Right atrium auricular region (tissue), 2 donors: ENCODE measurements at regions not wholly inside any gene's neighbourhood (a gene's known extent, or its start where the extent isn't known, plus 50 kb on each side); places are given as distances from the start of the nearest gene placed in this dataset.
"Not testable (repeated sequence)": the region's sequence is repeated elsewhere in the genome, so short reads cannot be mapped to it uniquely, and the experiment has no call there.

ENCODE experiments used
- DNase-seq: peaks from one replicate; pipeline ENCODE4 v3.0.0-alpha.2; 2019; ENCODE audit warnings: low spot score
- H3K27ac ChIP-seq, 2 donors: fragments of 200-600 bp; sonication (generic); 1 replicate in 1 of 2; 2 replicates in 1 of 2; pipeline ENCODE4 v1.5.1; 2016 to 2019
- H3K27me3 ChIP-seq, 2 donors: fragments of 200-600 bp; sonication (generic); one replicate each; pipeline versions ENCODE4 v1.5.1 to v1.6.0; 2017 to 2019
- H3K36me3 ChIP-seq: fragments of 200-600 bp; sonication (generic); one replicate; pipeline ENCODE4 v1.5.1; 2016
- H3K4me1 ChIP-seq, 2 donors: fragments of 200-600 bp; sonication (generic); one replicate each; pipeline versions ENCODE4 v1.5.1 to v1.6.0; 2017 to 2019
- H3K4me3 ChIP-seq, 2 donors: fragments of 200-600 bp; sonication (generic); 1 replicate in 1 of 2; 2 replicates in 1 of 2; pipeline ENCODE4 v1.5.1; 2017 to 2019; ENCODE audit warnings: mild to moderate bottlenecking in 1 of 2, moderate library complexity in 1 of 2
- H3K9me3 ChIP-seq, 2 donors: fragments of 200-600 bp; sonication (generic); one replicate each; pipeline ENCODE4 v1.5.1; 2019
- TF ChIP-seq, protein P1 (sequence below), 2 donors: fragments of 200-600 bp; sonication (generic); IDR thresholded peaks; one replicate each; pipeline ENCODE4 v1.5.1; 2019; ENCODE audit warnings: antibody characterized with exemption in 2 of 2

DNA sequence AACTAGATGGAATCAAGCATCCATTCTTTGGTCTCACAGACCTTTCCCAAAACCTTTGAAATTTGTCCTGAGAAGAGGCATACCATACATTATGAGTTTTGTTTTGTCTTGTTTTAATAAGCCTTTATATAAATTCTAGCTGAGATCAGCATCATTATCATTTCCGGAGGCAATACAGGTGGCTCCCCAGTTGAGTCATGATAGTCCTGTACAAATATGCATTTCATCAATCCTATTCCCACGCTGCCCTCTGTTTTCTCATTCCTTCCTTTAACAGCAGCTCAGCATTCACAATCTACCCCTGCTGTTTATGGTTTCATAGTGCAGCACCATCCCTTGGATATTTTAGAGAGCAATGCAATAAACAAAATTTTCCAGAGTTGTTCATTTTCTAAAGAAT lies 216.7 kb downstream of the TXNL1 start:
- no peaks in the 10 kb centered on the region for H3K27me3 ChIP-seq
- no peaks in the 10 kb centered on the region for H3K4me1 ChIP-seq
- no peak overlapping the region for H3K4me3 ChIP-seq
- no peaks in the 10 kb centered on the region for H3K36me3 ChIP-seq
- no peak overlapping the region for H3K27ac ChIP-seq
- DNase-seq, result no peak
- peaks cover 0 to 3% of the 10 kb centered on the region in 2 donors for H3K9me3 ChIP-seq
- TF ChIP-seq, protein P1, sequence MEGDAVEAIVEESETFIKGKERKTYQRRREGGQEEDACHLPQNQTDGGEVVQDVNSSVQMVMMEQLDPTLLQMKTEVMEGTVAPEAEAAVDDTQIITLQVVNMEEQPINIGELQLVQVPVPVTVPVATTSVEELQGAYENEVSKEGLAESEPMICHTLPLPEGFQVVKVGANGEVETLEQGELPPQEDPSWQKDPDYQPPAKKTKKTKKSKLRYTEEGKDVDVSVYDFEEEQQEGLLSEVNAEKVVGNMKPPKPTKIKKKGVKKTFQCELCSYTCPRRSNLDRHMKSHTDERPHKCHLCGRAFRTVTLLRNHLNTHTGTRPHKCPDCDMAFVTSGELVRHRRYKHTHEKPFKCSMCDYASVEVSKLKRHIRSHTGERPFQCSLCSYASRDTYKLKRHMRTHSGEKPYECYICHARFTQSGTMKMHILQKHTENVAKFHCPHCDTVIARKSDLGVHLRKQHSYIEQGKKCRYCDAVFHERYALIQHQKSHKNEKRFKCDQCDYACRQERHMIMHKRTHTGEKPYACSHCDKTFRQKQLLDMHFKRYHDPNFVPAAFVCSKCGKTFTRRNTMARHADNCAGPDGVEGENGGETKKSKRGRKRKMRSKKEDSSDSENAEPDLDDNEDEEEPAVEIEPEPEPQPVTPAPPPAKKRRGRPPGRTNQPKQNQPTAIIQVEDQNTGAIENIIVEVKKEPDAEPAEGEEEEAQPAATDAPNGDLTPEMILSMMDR (IDR thresholded peaks at IDR 0.05), result no peak

- not testable (repeated sequence) for H3K27me3 ChIP-seq, DNase-seq, H3K9me3 ChIP-seq, H3K36me3 ChIP-seq, H3K4me1 ChIP-seq, H3K4me3 ChIP-seq, H3K27ac ChIP-seq
Observed at GRCh38 chr18:56420868-56421267, 217.5 kb downstream of the TXNL1 start.

- no peak for DNase-seq
- Histone ChIP-seq H3K36me3 (no peaks in the 10 kb centered on the region), H3K27me3 (no peaks in the 10 kb centered on the region), H3K9me3 (no peaks in the 10 kb centered on the region), H3K4me1 (no peaks in the 10 kb centered on the region), H3K4me3 (no peak overlapping the region), H3K27ac (no peak overlapping the region)
- TF ChIP-seq, protein P1 (IDR thresholded peaks at IDR 0.05), result no peak
Observed at GRCh38 chr18:56414357-56414756, 224.0 kb downstream of the TXNL1 start.

- TF ChIP-seq, protein P1 (IDR thresholded peaks at IDR 0.05), result no peak
- no peaks in the 10 kb centered on the region for H3K27me3 ChIP-seq
- no peaks in the 10 kb centered on the region for H3K9me3 ChIP-seq
- DNase-seq, result no peak
- H3K27ac ChIP-seq, result no peak overlapping the region
- no peaks in the 10 kb centered on the region for H3K4me1 ChIP-seq
- H3K36me3 ChIP-seq, result no peaks in the 10 kb centered on the region
- H3K4me3 ChIP-seq, result no peak overlapping the region
Observed at GRCh38 chr18:56413862-56414261, 224.5 kb downstream of the TXNL1 start.

- H3K27ac ChIP-seq, result no peak overlapping the region
Observed at GRCh38 chr18:56412951-56413350, 225.4 kb downstream of the TXNL1 start.

DNA sequence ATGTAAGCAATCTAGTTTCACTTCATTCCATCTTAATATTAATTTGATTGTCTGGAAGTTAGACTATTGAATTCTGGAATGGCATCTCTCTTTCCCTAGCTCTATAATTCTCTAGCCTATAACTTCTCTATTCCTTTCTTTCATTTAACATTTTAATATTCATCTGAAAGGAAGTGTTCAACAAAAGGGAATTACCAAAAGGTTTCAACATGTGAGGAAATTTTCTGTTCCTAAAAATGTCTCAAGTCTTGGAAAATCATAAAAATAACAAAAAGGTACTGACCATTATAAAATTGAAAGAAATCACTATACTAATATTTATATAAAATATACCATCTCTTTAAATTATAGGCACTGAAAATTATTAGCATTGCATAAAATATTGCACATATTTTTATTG lies 228.7 kb downstream of the TXNL1 start:
- no peaks in the 10 kb centered on the region for H3K4me1 ChIP-seq
- H3K27me3 ChIP-seq, result no peaks in the 10 kb centered on the region
- TF ChIP-seq, protein P1 (IDR thresholded peaks at IDR 0.05), result no peak
- H3K27ac ChIP-seq, result no peak overlapping the region
- no peak for DNase-seq
- no peaks in the 10 kb centered on the region for H3K9me3 ChIP-seq
- H3K4me3 ChIP-seq, result no peak overlapping the region
- no peaks in the 10 kb centered on the region for H3K36me3 ChIP-seq

More at GRCh38 chr18:56412951-56413350, 225.4 kb downstream of the TXNL1 start:
- H3K4me3 ChIP-seq, result no peak overlapping the region
- H3K27me3 ChIP-seq, result no peaks in the 10 kb centered on the region
- H3K9me3 ChIP-seq, result no peaks in the 10 kb centered on the region
- TF ChIP-seq, protein P1 (IDR thresholded peaks at IDR 0.05), result no peak
- no peaks in the 10 kb centered on the region for H3K36me3 ChIP-seq
- DNase-seq, result no peak
- H3K4me1 ChIP-seq, result no peaks in the 10 kb centered on the region
